Sigmoid colon (tissue), 6 donors: ENCODE measurements at regions not wholly inside any gene's neighbourhood (a gene's known extent, or its start where the extent isn't known, plus 50 kb on each side); places are given as distances from the start of the nearest gene placed in this dataset.

Source experiments
- DNase-seq: peaks from one replicate; pipeline ENCODE4 v3.0.0-alpha.2; 2019
- H3K27ac ChIP-seq, 4 donors: fragments of 200-600 bp; sonication (generic); one replicate each; pipeline ENCODE4 v1.5.1; 2016 to 2019; ENCODE audit warnings: mild to moderate bottlenecking in 1 of 4
- H3K27me3 ChIP-seq, 3 donors: fragments of 200-600 bp; sonication (generic); one replicate each; pipeline ENCODE4 v1.5.1; 2019; ENCODE audit warnings: mild to moderate bottlenecking in 1 of 3
- H3K36me3 ChIP-seq, 4 donors: fragments of 200-600 bp; sonication (generic); one replicate each; pipeline ENCODE4 v1.5.1; 2016 to 2019
- H3K4me1 ChIP-seq, 4 donors: fragments of 200-600 bp; sonication (generic); one replicate each; pipeline ENCODE4 v1.5.1; 2017 to 2019
- H3K4me3 ChIP-seq, 4 donors: fragments of 200-600 bp; sonication (generic); one replicate each; pipeline ENCODE4 v1.5.1; 2017 to 2019; ENCODE audit warnings: mild to moderate bottlenecking in 2 of 4, moderate library complexity in 1 of 4
- H3K9me3 ChIP-seq, 4 donors: fragments of 200-600 bp in 3 of 4; sonication (generic) in 3 of 4; one replicate each; pipeline versions ENCODE4 v1.5.1 to v1.6.1; 2013 to 2019
- EP300 ChIP-seq, 4 donors: sonication (generic); formaldehyde crosslinking; IDR thresholded peaks; one replicate each; pipeline ENCODE4 v1.6.1; 2017; ENCODE audit warnings: antibody characterized with exemption in 4 of 4
- POLR2A ChIP-seq, 2 donors: fragments of 450-650 bp; IDR thresholded peaks; one replicate each; pipeline ENCODE4 v1.6.1; 2016; ENCODE audit warnings: antibody characterized with exemption in 2 of 2, mild to moderate bottlenecking in 2 of 2, moderate library complexity in 2 of 2
- POLR2AphosphoS5 ChIP-seq, 4 donors: sonication (generic); formaldehyde crosslinking; IDR thresholded peaks; one replicate each; pipeline ENCODE4 v1.6.1; 2017; ENCODE audit warnings: antibody characterized with exemption in 4 of 4
- WGBS, 2 donors: extraction: QIAGEN DNeasy Blood & Tissue Kit; methylation state at CpG; one replicate each; pipeline ENCODE4 v1.1.7; 2013; 5-methylcytosine and 5-hydroxymethylcytosine counted together
- intact Hi-C: fragments of 100-400 bp; cut with DNase I; formaldehyde crosslinking; loops from one replicate; pipeline ENCODE4 v1.15.1; 2023
- TF ChIP-seq, protein P1 (sequence below), 4 experiments: fragments of 450-650 bp in 3 of 4; fragments of 200-600 bp in 1 of 4; IDR thresholded peaks; one replicate each; pipeline ENCODE4 v1.5.1; 2016 to 2019; ENCODE audit warnings: antibody characterized with exemption in 4 of 4, mild to moderate bottlenecking in 3 of 4, moderate library complexity in 2 of 4
- donor health status: healthy with polysubstance abuse.
- donor health status: healthy.

GRCh38 chr21:41578716-41579115 lies 70.8 kb upstream of the TMPRSS2 start:
- Histone ChIP-seq H3K4me3 (no peak overlapping the region), H3K36me3 (no peaks in the 10 kb centered on the region), H3K4me1 (no peaks in the 10 kb centered on the region), H3K27ac (no peak overlapping the region), H3K9me3 (peaks cover 0 to 10% (median 9%) of the 10 kb centered on the region in 4 donors), H3K27me3 (no peaks in the 10 kb centered on the region)
- intact Hi-C loops, result no loop called here
- WGBS, 2 donors, result 16 to 56% methylated on average over 2 of the region's 2 CpGs
- no peak for TF ChIP-seq POLR2AphosphoS5 (IDR thresholded peaks at IDR 0.05)
- TF ChIP-seq POLR2A (IDR thresholded peaks at IDR 0.05), result no peak
- TF ChIP-seq EP300 (IDR thresholded peaks at IDR 0.05), result no peak
- TF ChIP-seq, protein P1, sequence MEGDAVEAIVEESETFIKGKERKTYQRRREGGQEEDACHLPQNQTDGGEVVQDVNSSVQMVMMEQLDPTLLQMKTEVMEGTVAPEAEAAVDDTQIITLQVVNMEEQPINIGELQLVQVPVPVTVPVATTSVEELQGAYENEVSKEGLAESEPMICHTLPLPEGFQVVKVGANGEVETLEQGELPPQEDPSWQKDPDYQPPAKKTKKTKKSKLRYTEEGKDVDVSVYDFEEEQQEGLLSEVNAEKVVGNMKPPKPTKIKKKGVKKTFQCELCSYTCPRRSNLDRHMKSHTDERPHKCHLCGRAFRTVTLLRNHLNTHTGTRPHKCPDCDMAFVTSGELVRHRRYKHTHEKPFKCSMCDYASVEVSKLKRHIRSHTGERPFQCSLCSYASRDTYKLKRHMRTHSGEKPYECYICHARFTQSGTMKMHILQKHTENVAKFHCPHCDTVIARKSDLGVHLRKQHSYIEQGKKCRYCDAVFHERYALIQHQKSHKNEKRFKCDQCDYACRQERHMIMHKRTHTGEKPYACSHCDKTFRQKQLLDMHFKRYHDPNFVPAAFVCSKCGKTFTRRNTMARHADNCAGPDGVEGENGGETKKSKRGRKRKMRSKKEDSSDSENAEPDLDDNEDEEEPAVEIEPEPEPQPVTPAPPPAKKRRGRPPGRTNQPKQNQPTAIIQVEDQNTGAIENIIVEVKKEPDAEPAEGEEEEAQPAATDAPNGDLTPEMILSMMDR (IDR thresholded peaks at IDR 0.05), result no peak
- no peak for DNase-seq

DNA sequence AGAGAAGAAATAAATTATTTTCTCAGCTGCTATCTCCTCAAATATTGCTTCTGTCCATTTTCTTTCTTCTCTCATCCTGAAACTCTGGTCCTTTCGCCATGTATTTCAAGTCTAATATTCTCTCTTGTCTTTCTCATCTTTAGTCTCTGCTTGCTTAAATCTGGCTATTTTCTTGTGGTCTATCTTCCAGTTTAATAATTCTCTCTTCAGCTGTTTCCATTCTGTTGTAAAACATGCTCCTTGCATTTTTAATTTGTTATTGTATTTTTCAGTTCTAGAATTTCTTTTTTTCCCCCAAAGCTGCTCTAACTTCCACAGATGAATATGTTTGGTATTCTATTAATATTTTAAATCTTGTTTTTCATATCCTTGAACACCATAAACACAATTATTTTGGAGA lies 70.1 kb upstream of the TMPRSS2 start:
- 92 to 95% methylated on average over 1 of the region's 1 CpG for WGBS, 2 donors

DNA sequence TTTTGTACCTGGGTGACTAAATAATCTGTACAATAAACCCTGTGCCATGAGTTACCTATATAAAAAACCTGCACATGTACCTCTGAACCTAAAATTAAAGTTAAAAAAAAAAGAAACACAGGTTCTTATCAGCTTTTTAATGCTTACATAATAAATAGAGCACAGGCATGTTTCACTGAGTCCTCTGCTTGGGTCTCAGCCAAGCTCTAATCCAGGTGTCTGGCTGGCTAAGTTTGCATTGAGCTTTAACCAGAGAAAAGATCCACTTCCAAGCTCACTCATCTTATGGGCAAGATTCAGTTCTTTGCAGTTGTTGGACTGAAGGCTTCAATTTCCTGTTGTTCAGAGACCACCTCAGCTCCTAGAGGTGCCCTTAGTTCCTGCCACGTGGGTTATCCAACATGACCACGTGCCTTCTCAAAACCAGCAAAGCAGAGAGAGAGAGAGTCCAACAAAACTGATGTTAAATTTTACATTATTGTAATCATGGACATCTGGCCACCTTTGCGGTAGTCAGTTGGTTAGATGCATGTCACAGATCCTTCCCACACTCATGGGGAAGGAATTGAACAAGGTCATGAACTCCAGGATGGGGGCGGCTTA lies 68.2 kb upstream of the TMPRSS2 start:
- intact Hi-C loops, result no loop called here
- no peak for TF ChIP-seq EP300 (IDR thresholded peaks at IDR 0.05)
- no peak for TF ChIP-seq POLR2A (IDR thresholded peaks at IDR 0.05)
- TF ChIP-seq, protein P1 (IDR thresholded peaks at IDR 0.05), result no peak
- no peak for TF ChIP-seq POLR2AphosphoS5 (IDR thresholded peaks at IDR 0.05)
- Histone ChIP-seq H3K27ac (no peak overlapping the region), H3K36me3 (no peaks in the 10 kb centered on the region), H3K4me1 (no peaks in the 10 kb centered on the region), H3K27me3 (no peaks in the 10 kb centered on the region), H3K4me3 (no peak overlapping the region), H3K9me3 (peaks cover 0 to 16% (median 12%) of the 10 kb centered on the region in 4 donors)
- DNase-seq, result no peak
- 83 to 85% methylated on average over 4 of the region's 4 CpGs for WGBS, 2 donors

More for the DNA sequence above, 70.1 kb upstream of the TMPRSS2 start:
- Histone ChIP-seq H3K27ac (no peak overlapping the region), H3K27me3 (no peaks in the 10 kb centered on the region), H3K4me3 (no peak overlapping the region), H3K36me3 (no peaks in the 10 kb centered on the region), H3K4me1 (no peaks in the 10 kb centered on the region), H3K9me3 (peaks cover 0 to 10% (median 9%) of the 10 kb centered on the region in 4 donors)
- intact Hi-C loops, result no loop called here
- no peak for DNase-seq
- TF ChIP-seq POLR2A (IDR thresholded peaks at IDR 0.05) (no peak), POLR2AphosphoS5 (IDR thresholded peaks at IDR 0.05) (no peak), EP300 (IDR thresholded peaks at IDR 0.05) (no peak)
- TF ChIP-seq, protein P1 (IDR thresholded peaks at IDR 0.05), result no peak

- intact Hi-C loops, result no loop called here
- no peak for TF ChIP-seq EP300 (IDR thresholded peaks at IDR 0.05)
- no peak for TF ChIP-seq POLR2AphosphoS5 (IDR thresholded peaks at IDR 0.05)
- TF ChIP-seq POLR2A (IDR thresholded peaks at IDR 0.05), result no peak
- TF ChIP-seq, protein P1 (IDR thresholded peaks at IDR 0.05), result no peak
- H3K36me3 ChIP-seq, result no peaks in the 10 kb centered on the region
Observed at GRCh38 chr21:41573902-41574690, 66.1 kb upstream of the TMPRSS2 start.

More at GRCh38 chr21:41573902-41574690, 66.1 kb upstream of the TMPRSS2 start:
- WGBS, 2 donors, result 15 to 56% methylated on average over 5 of the region's 5 CpGs
- H3K4me3 ChIP-seq, result no peak overlapping the region
- no peak for DNase-seq
- peaks cover 0 to 16% (median 12%) of the 10 kb centered on the region in 4 donors for H3K9me3 ChIP-seq
- H3K27me3 ChIP-seq, result no peaks in the 10 kb centered on the region
- H3K4me1 ChIP-seq, result no peaks in the 10 kb centered on the region
- no peak overlapping the region for H3K27ac ChIP-seq
